HG02798 (cell line): ENCODE measurements at regions not wholly inside any gene's neighbourhood (a gene's known extent, or its start where the extent isn't known, plus 50 kb on each side); places are given as distances from the start of the nearest gene placed in this dataset.

Experiments used
- ATAC-seq: cut with Tn5 transposase; IDR thresholded peaks from one replicate; pipeline ENCODE4 v1.9.1; 2021; ENCODE audit warnings: mild to moderate bottlenecking; ENCODE audit not compliant: unreplicated experiment, poor library complexity

- no peak for ATAC-seq
Measured at GRCh38 chr1:4010814-4011605, 110.9 kb upstream of the C1orf174 start.

GRCh38 chr1:4016351-4017130 lies 116.5 kb upstream of the C1orf174 start:
- no peak for ATAC-seq

- ATAC-seq: no peak
Measured at GRCh38 chr1:4017636-4018365, 117.7 kb upstream of the C1orf174 start.

- no peak for ATAC-seq
Measured at GRCh38 chr1:4018466-4019146, 118.5 kb upstream of the C1orf174 start.

- no peak for ATAC-seq
Measured at GRCh38 chr1:4019147-4019521, 119.1 kb upstream of the C1orf174 start.

GRCh38 chr1:4019606-4020331 lies 119.7 kb upstream of the C1orf174 start:
- ATAC-seq: no peak

- no peak for ATAC-seq
Measured at GRCh38 chr1:4020449-4020848, 120.4 kb upstream of the C1orf174 start.

GRCh38 chr1:4021136-4021973 lies 121.3 kb upstream of the C1orf174 start:
- ATAC-seq: no peak

GRCh38 chr1:4021974-4022268 lies 121.8 kb upstream of the C1orf174 start:
- ATAC-seq: no peak

GRCh38 chr1:4022715-4023114 lies 122.6 kb upstream of the C1orf174 start:
- ATAC-seq: no peak

- ATAC-seq: no peak
Measured at GRCh38 chr1:4023678-4024077, 123.6 kb upstream of the C1orf174 start.

- no peak for ATAC-seq
Measured at GRCh38 chr1:4024811-4025210, 124.7 kb upstream of the C1orf174 start.

GRCh38 chr1:4025752-4026151 lies 125.7 kb upstream of the C1orf174 start:
- no peak for ATAC-seq

- ATAC-seq: no peak
Measured at GRCh38 chr1:4027008-4027407, 126.9 kb upstream of the C1orf174 start.

- no peak for ATAC-seq
Measured at GRCh38 chr1:4027492-4028138, 127.5 kb upstream of the C1orf174 start.

GRCh38 chr1:4028139-4028501 lies 128.0 kb upstream of the C1orf174 start:
- ATAC-seq: no peak

GRCh38 chr1:4029376-4029775 lies 129.3 kb upstream of the C1orf174 start:
- no peak for ATAC-seq

- no peak for ATAC-seq
Measured at GRCh38 chr1:4032571-4032970, 132.5 kb upstream of the C1orf174 start.
